Activated CD4-positive, CD25-positive, alpha-beta regulatory T cell (primary cell): ENCODE measurements at regions not wholly inside any gene's neighbourhood (a gene's known extent, or its start where the extent isn't known, plus 50 kb on each side); places are given as distances from the start of the nearest gene placed in this dataset.

ENCODE experiments used
- DNase-seq, 4 experiments: peaks; one replicate each; lab custom pipeline; 2025; lab: John Stamatoyannopoulos, UW

DNA sequence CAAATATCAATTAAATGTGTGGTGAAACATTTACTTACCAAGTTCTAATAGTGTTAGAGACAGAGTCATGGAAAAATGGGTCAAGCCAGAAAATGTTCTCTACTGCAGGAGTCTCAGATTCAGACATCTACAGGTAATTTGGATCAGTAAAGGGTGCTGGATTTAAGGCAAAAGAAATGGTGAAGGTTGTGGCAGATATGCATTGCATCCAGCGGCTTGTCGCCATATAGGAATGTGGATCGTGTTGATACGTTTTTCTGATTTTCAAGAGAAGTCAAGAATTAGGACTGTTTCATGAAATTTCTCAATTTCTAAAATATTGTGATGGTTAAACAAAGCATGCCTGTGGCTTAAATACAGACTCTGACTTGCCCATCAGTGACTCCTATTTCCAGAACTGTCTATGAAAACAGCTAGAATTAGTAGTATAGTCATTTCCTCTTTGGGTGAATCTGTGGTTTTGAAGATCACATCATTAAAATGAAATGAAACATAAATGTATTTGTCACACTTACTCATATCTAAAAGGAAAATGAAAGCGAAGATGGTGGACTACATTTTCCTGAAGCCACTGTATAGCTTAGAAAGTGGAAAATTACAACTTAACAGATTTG is 110.1 kb upstream of the VEGFC start:
- DNase-seq: no peak

GRCh38 chr4:176906709-176907108 is 114.0 kb upstream of the VEGFC start:
- no peak for DNase-seq

DNA sequence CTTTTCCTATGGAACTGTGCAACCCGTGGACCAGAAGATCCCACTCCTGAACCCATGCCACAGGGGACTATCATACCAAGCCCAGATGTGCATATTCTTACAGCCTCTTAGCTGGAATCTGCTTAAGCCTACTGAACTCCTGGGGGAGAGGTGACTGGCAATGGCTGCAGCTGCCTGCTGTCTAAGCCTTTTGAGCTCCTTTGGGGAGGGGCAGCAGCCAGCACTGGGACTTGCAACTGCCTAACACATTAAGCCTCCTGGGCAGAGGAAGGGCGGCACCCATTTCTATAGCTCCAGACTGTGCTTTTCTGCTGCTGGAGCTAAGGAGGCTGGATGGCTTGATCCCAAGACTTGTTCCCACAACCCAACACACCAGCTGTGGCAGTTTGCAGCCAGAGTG is 117.9 kb upstream of the VEGFC start:
- DNase-seq: no peak

DNA sequence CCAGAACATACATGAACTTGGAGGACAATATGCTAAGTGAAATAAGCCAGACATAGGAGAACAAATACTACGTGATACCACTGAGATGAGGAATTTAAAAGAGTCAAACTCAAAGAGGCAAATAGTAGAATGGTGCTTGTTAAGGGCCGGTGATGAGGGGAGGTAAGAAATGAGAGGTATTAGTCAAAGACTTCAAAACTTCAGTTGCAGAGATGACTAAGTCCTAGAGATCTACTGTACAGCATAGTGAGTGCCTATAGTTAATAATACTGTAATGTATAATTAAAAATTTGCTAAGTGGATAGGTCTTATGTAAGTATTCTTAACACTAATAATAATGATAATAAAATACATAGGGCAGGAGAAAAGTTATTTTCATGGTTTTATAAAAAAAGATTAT is 126.9 kb upstream of the VEGFC start:
- DNase-seq: no peak

DNA sequence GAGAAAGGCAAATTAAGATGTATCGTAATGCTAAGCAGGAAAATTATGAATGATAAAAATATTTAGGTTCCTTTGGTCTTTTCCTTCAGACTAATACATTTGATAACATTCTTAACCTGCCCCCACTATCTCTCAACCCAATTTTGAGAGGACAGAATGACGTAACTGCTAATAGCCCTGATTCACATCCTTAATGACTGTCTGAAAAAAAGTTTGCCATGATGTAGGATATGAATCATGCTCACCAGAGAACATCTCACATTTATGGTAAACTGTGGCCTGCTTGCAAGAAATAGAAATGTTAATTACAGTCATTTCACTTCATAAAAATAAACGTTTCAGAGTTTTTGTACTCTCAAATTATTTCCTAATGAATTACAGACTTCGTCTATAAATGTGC is 128.0 kb upstream of the VEGFC start:
- no peak for DNase-seq

DNA sequence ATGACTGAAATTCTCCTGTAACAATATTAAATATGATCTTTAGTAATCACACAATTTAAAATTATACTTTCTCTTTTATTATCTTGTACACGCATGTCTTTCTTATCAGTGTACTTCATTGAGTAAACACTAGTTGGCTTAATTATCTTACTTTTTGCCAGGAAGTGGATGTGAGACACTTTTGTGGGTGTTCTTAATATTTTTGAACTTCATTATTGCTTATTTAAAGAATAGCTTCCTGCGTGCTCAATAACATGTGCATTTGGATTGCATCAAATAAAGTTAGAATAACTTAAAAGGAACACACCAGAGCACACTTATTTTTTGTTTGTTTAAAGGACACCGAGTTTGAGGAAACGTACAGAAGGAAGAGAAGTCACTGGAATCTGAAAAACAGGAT is 128.5 kb upstream of the VEGFC start:
- no peak for DNase-seq

GRCh38 chr4:176924238-176924637 is 131.5 kb upstream of the VEGFC start:
- no peak for DNase-seq

- no peak for DNase-seq
Observed at GRCh38 chr4:176925962-176926361, 133.2 kb upstream of the VEGFC start.

- DNase-seq: no peak
Observed at GRCh38 chr4:176927117-176927516, 134.4 kb upstream of the VEGFC start.

DNA sequence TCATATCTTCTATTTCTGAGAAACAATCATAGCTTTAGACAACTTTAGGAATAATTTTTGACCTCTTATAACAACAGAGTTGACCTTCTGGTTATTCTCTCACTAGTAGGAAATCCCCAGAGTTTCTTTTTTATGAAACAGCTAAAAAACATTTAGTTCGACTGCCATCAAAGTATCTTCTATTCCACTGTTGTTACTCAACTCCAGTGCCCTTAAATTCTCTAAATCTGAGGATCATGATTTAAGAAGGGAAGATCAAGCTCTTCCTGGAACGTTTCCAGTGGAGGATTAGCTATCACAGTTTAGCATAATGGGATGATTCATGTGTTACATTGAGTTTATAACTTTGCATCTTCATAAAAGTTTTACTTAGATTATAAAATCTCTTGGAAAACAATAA is 134.9 kb upstream of the VEGFC start:
- DNase-seq: no peak

GRCh38 chr4:176939445-176939844 is 146.7 kb upstream of the VEGFC start:
- DNase-seq: no peak

DNA sequence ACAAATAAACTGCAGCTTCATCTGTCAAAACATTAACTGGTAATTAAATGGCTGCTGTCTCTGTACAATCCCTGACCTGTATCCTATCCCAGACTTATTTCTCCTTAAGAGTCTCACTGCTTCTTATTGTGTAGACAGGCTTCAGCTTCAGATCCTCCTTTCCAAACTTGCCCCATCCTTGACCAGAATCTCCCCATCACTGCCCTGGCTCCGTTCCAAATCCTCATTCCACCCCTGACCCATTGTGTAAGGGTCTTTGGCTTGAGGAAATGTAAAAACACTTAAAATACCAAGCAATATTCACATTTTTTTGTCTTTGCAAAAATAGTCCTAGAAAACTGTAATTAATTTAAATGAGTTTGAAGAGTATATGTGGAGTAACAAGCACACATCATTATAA is 152.6 kb upstream of the VEGFC start:
- DNase-seq: no peak

DNA sequence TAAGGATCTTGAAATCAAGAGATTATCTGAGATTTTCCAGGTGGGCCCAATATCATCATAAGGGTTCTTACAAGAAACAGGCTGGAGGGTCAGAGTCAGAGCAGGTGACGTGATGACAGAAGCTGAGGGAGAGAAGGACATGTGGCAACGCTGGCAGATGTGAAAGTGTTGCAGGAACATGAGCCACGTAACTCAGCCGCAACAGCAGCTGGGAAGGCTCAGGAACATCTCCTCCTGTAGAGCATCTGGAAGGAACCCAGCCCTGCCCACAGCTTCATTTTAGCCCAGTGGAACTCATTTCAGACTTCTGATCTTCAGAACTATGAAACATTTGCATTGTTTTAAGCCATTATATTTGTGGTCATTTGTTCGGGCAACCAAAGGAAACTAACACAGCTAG is 156.3 kb upstream of the VEGFC start:
- no peak for DNase-seq

GRCh38 chr4:176953021-176953420 is 160.3 kb upstream of the VEGFC start:
- DNase-seq: no peak

- DNase-seq: no peak
Observed at GRCh38 chr4:176957353-176958118, 164.8 kb upstream of the VEGFC start.

- DNase-seq: no peak
Observed at GRCh38 chr4:176959980-176960379, 167.3 kb upstream of the VEGFC start.

GRCh38 chr4:176963121-176963520 is 170.4 kb upstream of the VEGFC start:
- DNase-seq: no peak

- DNase-seq: no peak
Observed at GRCh38 chr4:176964116-176964691, 171.5 kb upstream of the VEGFC start.

GRCh38 chr4:176967586-176967985 is 174.9 kb upstream of the VEGFC start:
- no peak for DNase-seq

GRCh38 chr4:176968094-176968493 is 175.4 kb upstream of the VEGFC start:
- no peak for DNase-seq

GRCh38 chr4:176969011-176969410 is 176.3 kb upstream of the VEGFC start:
- no peak for DNase-seq

DNA sequence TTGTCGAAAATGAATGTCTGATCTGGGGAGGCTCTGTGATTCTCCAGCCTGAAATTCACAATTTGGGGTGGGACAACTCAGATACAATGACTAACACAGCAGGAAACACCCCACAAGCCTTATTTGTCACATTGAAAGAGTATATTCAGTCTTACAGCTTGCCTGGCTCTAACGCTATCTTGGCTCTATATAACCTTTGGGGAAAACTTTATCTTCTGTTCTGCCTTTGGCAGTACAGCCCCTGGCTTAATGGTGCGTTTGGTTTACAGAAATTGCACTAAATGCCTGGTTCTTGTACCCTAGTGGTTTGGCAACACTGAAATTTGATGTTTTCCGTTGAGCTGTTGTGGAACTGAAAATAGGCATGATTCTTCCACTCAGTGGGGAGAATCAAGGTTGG is 178.1 kb upstream of the VEGFC start:
- no peak for DNase-seq

- DNase-seq: no peak
Observed at GRCh38 chr4:176971576-176972115, 178.9 kb upstream of the VEGFC start.
